GM18867 (cell line): ENCODE measurements at regions not wholly inside any gene's neighbourhood (a gene's known extent, or its start where the extent isn't known, plus 50 kb on each side); places are given as distances from the start of the nearest gene placed in this dataset.
"Not testable (repeated sequence)": the region's sequence is repeated elsewhere in the genome, so short reads cannot be mapped to it uniquely, and the experiment has no call there.

Experiments used
- ATAC-seq: cut with Tn5 transposase; IDR thresholded peaks from one replicate; pipeline ENCODE4 v1.9.1; 2021; ENCODE audit warnings: mild to moderate bottlenecking, moderate library complexity; ENCODE audit not compliant: unreplicated experiment

- ATAC-seq: no peak
These were observed 1032.7 kb downstream of the NR2F1-AS1 start for GRCh38 chr5:92548346-92548745.

- ATAC-seq: no peak
These were observed 1036.4 kb downstream of the NR2F1-AS1 start for GRCh38 chr5:92544596-92544995.

GRCh38 chr5:92544036-92544435 lies 1037.0 kb downstream of the NR2F1-AS1 start:
- ATAC-seq: no peak

- no peak for ATAC-seq
These were observed 1037.8 kb downstream of the NR2F1-AS1 start for GRCh38 chr5:92543201-92543600.

- not testable (repeated sequence) for ATAC-seq
These were observed 1039.0 kb downstream of the NR2F1-AS1 start for GRCh38 chr5:92542017-92542416.

GRCh38 chr5:92527311-92528078 lies 1053.5 kb downstream of the NR2F1-AS1 start:
- peak; percentile 98 for ATAC-seq

- ATAC-seq: no peak
These were observed 1055.9 kb downstream of the NR2F1-AS1 start for GRCh38 chr5:92525131-92525530.

- ATAC-seq: no peak
These were observed 1061.0 kb downstream of the NR2F1-AS1 start for GRCh38 chr5:92519811-92520632.

GRCh38 chr5:92518318-92518904 lies 1062.6 kb downstream of the NR2F1-AS1 start:
- peak; percentile 100 for ATAC-seq

- ATAC-seq: no peak
These were observed 1066.1 kb downstream of the NR2F1-AS1 start for GRCh38 chr5:92514896-92515295.

GRCh38 chr5:92513067-92513466 lies 1068.0 kb downstream of the NR2F1-AS1 start:
- no peak for ATAC-seq

GRCh38 chr5:92508271-92508670 lies 1072.7 kb downstream of the NR2F1-AS1 start:
- no peak for ATAC-seq

GRCh38 chr5:92505925-92506324 lies 1075.1 kb downstream of the NR2F1-AS1 start:
- peak; percentile 67 for ATAC-seq

- no peak for ATAC-seq
These were observed 1075.9 kb downstream of the NR2F1-AS1 start for GRCh38 chr5:92505145-92505544.

GRCh38 chr5:92504346-92504745 lies 1076.7 kb downstream of the NR2F1-AS1 start:
- ATAC-seq: no peak

- no peak for ATAC-seq
These were observed 1080.3 kb downstream of the NR2F1-AS1 start for GRCh38 chr5:92500752-92501151.

- no peak for ATAC-seq
These were observed 1084.5 kb downstream of the NR2F1-AS1 start for GRCh38 chr5:92496545-92496944.

- ATAC-seq: no peak
These were observed 1086.5 kb downstream of the NR2F1-AS1 start for GRCh38 chr5:92494508-92494907.

- no peak for ATAC-seq
These were observed 1088.1 kb downstream of the NR2F1-AS1 start for GRCh38 chr5:92492908-92493307.

GRCh38 chr5:92484484-92484883 lies 1096.5 kb downstream of the NR2F1-AS1 start:
- ATAC-seq: no peak

GRCh38 chr5:92472981-92473566 lies 1090.0 kb upstream of the ARRDC3 start:
- no peak for ATAC-seq
